GF-D8 (cell line): ENCODE measurements at regions not wholly inside any gene's neighbourhood (a gene's known extent, or its start where the extent isn't known, plus 50 kb on each side); places are given as distances from the start of the nearest gene placed in this dataset.

Experiments
- DNase-seq: peaks from one replicate; lab custom pipeline; 2025; lab: John Stamatoyannopoulos, UW

GRCh38 chr3:70800951-70801350 is 488.5 kb upstream of the MDFIC2 start:
- no peak for DNase-seq

- DNase-seq = no peak
These were observed 477.4 kb upstream of the MDFIC2 start for GRCh38 chr3:70789878-70790277.

GRCh38 chr3:70780790-70781189 is 468.4 kb upstream of the MDFIC2 start:
- DNase-seq = no peak

GRCh38 chr3:70779296-70779695 is 466.9 kb upstream of the MDFIC2 start:
- DNase-seq = no peak

- DNase-seq = no peak
These were observed 463.6 kb upstream of the MDFIC2 start for GRCh38 chr3:70776081-70776480.

- no peak for DNase-seq
These were observed 462.8 kb upstream of the MDFIC2 start for GRCh38 chr3:70775257-70775656.

GRCh38 chr3:70774641-70775040 is 462.2 kb upstream of the MDFIC2 start:
- no peak for DNase-seq

- no peak for DNase-seq
These were observed 459.1 kb upstream of the MDFIC2 start for GRCh38 chr3:70771426-70772147.

GRCh38 chr3:70770650-70771049 is 458.2 kb upstream of the MDFIC2 start:
- no peak for DNase-seq

GRCh38 chr3:70766301-70766700 is 453.9 kb upstream of the MDFIC2 start:
- no peak for DNase-seq

- no peak for DNase-seq
These were observed 451.5 kb upstream of the MDFIC2 start for GRCh38 chr3:70763894-70764293.

GRCh38 chr3:70757658-70758057 is 445.2 kb upstream of the MDFIC2 start:
- DNase-seq = no peak

GRCh38 chr3:70755526-70755925 is 443.1 kb upstream of the MDFIC2 start:
- DNase-seq = no peak

GRCh38 chr3:70754314-70754713 is 441.9 kb upstream of the MDFIC2 start:
- DNase-seq = no peak

- DNase-seq = no peak
These were observed 441.1 kb upstream of the MDFIC2 start for GRCh38 chr3:70753572-70753971.

GRCh38 chr3:70752051-70752450 is 439.6 kb upstream of the MDFIC2 start:
- no peak for DNase-seq

GRCh38 chr3:70749122-70749521 is 436.7 kb upstream of the MDFIC2 start:
- no peak for DNase-seq

GRCh38 chr3:70748593-70748992 is 436.2 kb upstream of the MDFIC2 start:
- DNase-seq = no peak

GRCh38 chr3:70747847-70748246 is 435.4 kb upstream of the MDFIC2 start:
- no peak for DNase-seq

GRCh38 chr3:70744536-70744935 is 432.1 kb upstream of the MDFIC2 start:
- no peak for DNase-seq

GRCh38 chr3:70743754-70744153 is 431.3 kb upstream of the MDFIC2 start:
- no peak for DNase-seq

GRCh38 chr3:70742081-70742480 is 429.6 kb upstream of the MDFIC2 start:
- no peak for DNase-seq

GRCh38 chr3:70740872-70741271 is 428.4 kb upstream of the MDFIC2 start:
- no peak for DNase-seq

- no peak for DNase-seq
These were observed 427.6 kb upstream of the MDFIC2 start for GRCh38 chr3:70740071-70740470.
